ENCODE measurements at regions not wholly inside any gene's neighbourhood (a gene's known extent, or its start where the extent isn't known, plus 50 kb on each side); places are given as distances from the start of the nearest gene placed in this dataset.

DNA sequence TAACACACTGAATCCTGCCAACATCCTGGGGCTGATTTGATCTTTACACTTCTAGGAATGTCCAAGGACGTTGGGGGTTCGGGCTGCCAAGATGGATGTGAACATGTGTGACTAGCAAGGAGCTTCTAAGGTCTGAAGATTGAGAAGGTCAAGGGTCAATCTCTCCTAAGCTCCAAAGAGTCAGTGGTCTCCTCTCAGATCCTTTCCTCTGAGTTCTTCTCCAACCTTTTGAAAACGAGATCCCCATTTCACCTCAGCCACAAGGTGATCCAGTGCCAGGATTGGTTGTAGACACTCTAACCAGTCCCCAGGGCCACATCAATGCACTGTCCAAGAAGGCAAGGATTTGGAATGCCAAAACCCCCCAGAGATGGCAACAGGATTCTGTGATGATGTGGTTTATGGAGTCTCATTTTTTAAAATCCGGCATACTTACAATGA is 266.8 kb downstream of the NDUFS4 start:
- TF ChIP-seq, protein P1, sequence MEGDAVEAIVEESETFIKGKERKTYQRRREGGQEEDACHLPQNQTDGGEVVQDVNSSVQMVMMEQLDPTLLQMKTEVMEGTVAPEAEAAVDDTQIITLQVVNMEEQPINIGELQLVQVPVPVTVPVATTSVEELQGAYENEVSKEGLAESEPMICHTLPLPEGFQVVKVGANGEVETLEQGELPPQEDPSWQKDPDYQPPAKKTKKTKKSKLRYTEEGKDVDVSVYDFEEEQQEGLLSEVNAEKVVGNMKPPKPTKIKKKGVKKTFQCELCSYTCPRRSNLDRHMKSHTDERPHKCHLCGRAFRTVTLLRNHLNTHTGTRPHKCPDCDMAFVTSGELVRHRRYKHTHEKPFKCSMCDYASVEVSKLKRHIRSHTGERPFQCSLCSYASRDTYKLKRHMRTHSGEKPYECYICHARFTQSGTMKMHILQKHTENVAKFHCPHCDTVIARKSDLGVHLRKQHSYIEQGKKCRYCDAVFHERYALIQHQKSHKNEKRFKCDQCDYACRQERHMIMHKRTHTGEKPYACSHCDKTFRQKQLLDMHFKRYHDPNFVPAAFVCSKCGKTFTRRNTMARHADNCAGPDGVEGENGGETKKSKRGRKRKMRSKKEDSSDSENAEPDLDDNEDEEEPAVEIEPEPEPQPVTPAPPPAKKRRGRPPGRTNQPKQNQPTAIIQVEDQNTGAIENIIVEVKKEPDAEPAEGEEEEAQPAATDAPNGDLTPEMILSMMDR (IDR thresholded peaks at IDR 0.05), result no peak
- TF ChIP-seq POLR2A (IDR thresholded peaks at IDR 0.05) (no peak), EP300 (IDR thresholded peaks at IDR 0.05) (no peak)
